CD4-positive, alpha-beta T cell treated with Interleukin-17A for 1 hour (primary cell): ENCODE measurements at regions not wholly inside any gene's neighbourhood (a gene's known extent, or its start where the extent isn't known, plus 50 kb on each side); places are given as distances from the start of the nearest gene placed in this dataset.

ENCODE experiments used
- DNase-seq: peaks from one replicate; pipeline ENCODE4 v3.0.0-alpha.2; 2020

- no peak for DNase-seq
Measured at GRCh38 chr5:173720953-173721600, 104.6 kb upstream of the BOD1 start.

GRCh38 chr5:173721601-173722232 is 105.3 kb upstream of the BOD1 start:
- DNase-seq, result no peak

DNA sequence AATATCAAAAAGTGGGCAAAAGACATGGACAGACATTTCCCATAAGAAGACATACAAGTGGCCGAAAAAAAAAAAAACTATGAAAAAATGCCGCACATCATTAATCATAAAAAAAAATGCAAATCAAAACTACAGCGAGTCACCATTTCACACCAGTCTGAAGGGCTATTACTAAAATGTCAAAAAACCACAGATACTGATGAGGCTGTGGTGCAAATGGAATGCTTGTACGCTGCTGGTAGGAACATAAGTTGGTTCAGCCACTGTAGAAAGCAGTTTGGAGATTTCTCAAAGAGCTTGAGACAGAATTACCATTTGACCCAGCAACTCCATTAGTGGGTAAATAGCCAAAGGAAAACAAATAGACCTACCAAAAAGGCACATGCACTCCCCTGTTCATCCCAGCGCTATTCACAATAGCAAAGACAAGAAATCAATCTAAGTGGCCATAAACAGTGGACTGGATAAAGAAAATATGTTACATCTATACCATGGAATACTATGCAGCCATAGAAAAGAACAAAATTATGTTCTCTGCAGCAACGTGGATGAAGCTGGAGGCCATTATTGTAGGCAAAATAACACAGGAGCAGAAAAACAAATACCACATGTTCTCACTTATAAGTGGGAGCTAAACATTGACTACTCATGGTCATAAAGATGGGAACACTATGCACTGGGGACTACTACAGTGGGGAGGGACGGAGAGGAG is 110.6 kb upstream of the BOD1 start:
- no peak for DNase-seq

GRCh38 chr5:173727839-173728778 is 111.7 kb upstream of the BOD1 start:
- no peak for DNase-seq

DNA sequence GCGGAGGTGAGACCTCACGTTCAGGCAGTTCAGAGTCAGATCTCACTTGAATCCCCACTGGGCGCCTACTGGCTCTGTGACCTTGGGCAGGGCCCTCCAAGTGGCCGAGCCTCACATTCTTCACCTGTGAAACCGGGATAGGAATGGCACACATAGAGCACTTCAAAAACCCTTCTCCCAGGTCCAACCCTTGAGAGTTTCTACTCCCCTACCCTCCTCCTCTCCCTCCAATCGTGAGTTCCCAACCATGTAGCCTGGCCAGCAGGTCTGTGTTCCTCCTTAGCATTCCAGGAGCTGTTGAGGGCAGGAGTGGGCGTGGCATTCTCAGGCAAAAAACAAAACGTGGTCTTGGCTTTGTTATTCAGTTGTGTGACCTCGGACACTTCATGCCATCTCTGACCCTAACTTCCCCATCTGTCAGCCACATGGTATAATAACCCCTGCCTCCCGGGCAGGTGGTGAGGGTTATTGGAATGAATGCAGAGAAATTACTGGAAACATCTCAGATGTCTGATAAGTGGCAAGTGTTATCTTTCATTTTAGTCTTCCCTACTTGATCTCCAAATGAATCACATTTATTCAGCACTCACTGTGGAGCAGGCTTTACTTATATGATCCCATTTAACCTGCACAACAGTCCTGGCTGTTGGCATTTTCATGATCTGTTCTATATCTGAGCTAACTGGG is 112.8 kb upstream of the BOD1 start:
- no peak for DNase-seq

DNA sequence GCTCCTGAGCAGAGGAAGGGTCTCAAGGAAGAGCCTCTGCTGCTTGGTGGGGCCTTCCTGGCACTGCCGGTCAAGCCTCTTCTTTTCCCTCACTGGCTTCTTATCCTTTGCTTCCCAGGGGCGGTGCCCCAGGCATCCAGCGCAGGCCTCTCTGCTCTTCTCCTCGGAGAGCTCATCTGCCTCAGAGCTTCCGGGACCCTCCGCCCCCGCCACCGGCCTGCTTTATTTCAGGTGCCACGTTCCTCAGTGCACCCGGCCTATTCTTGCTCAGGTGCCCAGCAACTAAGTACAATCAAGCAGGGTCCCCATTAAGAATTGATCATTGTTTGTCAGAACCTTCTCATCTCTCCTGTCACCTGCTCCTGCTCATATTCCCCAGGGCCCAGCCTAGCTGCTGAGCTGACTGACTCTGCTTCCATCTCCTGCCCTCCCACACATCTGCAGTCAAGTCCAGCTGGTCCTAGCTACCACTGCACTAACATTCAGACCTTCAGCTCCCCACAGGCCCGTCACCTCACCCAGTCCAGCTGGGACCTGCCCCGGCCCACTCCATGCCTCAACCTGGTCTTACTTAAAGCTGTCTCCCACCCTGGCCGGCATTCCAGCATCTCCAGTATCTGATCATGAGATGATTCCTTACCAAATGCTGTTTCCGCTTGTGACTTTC is 114.3 kb upstream of the BOD1 start:
- DNase-seq, result no peak

- DNase-seq, result no peak
Measured at GRCh38 chr5:173733021-173733420, 116.6 kb upstream of the BOD1 start.

GRCh38 chr5:173733425-173733824 is 117.0 kb upstream of the BOD1 start:
- no peak for DNase-seq

- no peak for DNase-seq
Measured at GRCh38 chr5:173733831-173734501, 117.5 kb upstream of the BOD1 start.

DNA sequence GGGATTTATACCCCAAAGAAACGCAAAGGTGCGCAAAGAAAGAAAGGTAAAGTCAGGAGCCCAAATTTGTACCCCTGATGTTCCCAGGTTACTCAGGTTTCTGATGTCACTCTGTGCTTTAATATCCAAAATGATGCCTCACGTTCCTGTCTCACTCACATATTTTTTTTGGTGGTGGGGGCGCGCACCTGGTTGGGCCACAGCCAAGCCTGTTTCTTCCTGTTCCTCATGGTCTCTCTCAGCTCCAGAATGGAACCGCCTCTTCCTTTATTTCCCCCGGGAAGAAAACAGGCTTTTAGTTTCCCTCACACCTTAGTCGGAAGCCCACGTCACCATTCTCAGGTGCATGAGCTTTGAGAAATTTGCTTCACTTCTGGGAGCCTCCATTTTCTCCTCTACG is 118.3 kb upstream of the BOD1 start:
- DNase-seq, result no peak

- no peak for DNase-seq
Measured at GRCh38 chr5:173735184-173735583, 118.7 kb upstream of the BOD1 start.

GRCh38 chr5:173735691-173736090 is 119.2 kb upstream of the BOD1 start:
- no peak for DNase-seq

- DNase-seq, result no peak
Measured at GRCh38 chr5:173736374-173736773, 119.9 kb upstream of the BOD1 start.

- no peak for DNase-seq
Measured at GRCh38 chr5:173736923-173737412, 120.5 kb upstream of the BOD1 start.

GRCh38 chr5:173739741-173740140 is 123.3 kb upstream of the BOD1 start:
- no peak for DNase-seq

DNA sequence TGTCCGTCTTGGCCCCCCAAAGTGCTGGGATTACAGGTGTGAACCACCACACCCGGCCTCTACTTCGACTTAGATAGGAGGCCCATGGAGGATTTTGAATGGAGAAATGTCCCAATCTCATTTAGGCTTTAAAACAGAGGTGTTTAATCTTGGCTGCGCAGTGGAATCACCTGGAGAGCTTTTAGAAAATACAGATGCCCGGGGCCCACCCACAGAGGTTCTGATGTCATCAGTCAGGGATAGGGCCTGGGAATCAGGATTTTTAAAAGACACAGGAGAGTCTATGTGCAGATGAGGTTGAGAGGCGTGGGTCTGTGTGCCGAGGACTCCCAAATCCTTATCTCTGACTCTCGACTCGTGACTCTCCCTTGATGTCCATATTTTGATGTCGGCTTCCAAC is 124.0 kb upstream of the BOD1 start:
- no peak for DNase-seq

- DNase-seq, result no peak
Measured at GRCh38 chr5:173741087-173741486, 124.6 kb upstream of the BOD1 start.

- no peak for DNase-seq
Measured at GRCh38 chr5:173741729-173742431, 125.4 kb upstream of the BOD1 start.

DNA sequence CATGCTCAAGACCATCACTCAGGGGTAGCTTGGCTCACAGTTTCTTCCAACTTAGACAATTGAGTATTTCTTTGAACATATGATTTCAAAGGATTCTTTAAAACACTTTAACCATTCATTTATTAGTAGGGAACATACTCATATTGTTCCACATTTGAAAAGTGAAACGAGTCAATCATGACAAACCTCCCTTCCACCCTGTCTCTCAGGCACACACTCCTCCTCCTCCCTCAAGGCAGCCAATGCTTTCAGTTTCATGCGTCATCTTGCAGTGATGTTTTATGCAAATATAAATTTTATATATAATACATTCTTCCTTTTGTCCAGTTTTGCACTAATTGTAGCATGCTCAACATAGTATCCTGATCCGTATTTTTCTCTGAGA is 126.0 kb upstream of the BOD1 start:
- no peak for DNase-seq

- no peak for DNase-seq
Measured at GRCh38 chr5:173743641-173744343, 127.3 kb upstream of the BOD1 start.
